HG03039 (cell line): ENCODE measurements at regions not wholly inside any gene's neighbourhood (a gene's known extent, or its start where the extent isn't known, plus 50 kb on each side); places are given as distances from the start of the nearest gene placed in this dataset.

Source experiments
- ATAC-seq: cut with Tn5 transposase; IDR thresholded peaks from one replicate; pipeline ENCODE4 v1.9.1; 2021; ENCODE audit warnings: mild to moderate bottlenecking, moderate library complexity; ENCODE audit not compliant: unreplicated experiment

GRCh38 chr2:105573910-105574655 is 170.6 kb upstream of the NCK2 start:
- ATAC-seq, result no peak

- ATAC-seq, result no peak
Measured at GRCh38 chr2:105573490-105573889, 171.2 kb upstream of the NCK2 start.

GRCh38 chr2:105571445-105571987 is 172.7 kb upstream of the FHL2 start:
- ATAC-seq, result no peak

- ATAC-seq, result no peak
Measured at GRCh38 chr2:105570757-105571156, 171.9 kb upstream of the FHL2 start.

- ATAC-seq, result no peak
Measured at GRCh38 chr2:105570326-105570725, 171.5 kb upstream of the FHL2 start.

GRCh38 chr2:105569606-105570005 is 170.8 kb upstream of the FHL2 start:
- ATAC-seq, result no peak

GRCh38 chr2:105567996-105568494 is 169.2 kb upstream of the FHL2 start:
- ATAC-seq, result no peak

- no peak for ATAC-seq
Measured at GRCh38 chr2:105563000-105563719, 164.3 kb upstream of the FHL2 start.

- no peak for ATAC-seq
Measured at GRCh38 chr2:105561401-105561800, 162.6 kb upstream of the FHL2 start.

- no peak for ATAC-seq
Measured at GRCh38 chr2:105560157-105560556, 161.3 kb upstream of the FHL2 start.

GRCh38 chr2:105557021-105557920 is 158.4 kb upstream of the FHL2 start:
- ATAC-seq, result no peak

- ATAC-seq, result no peak
Measured at GRCh38 chr2:105556366-105556765, 157.5 kb upstream of the FHL2 start.

- no peak for ATAC-seq
Measured at GRCh38 chr2:105554235-105554634, 155.4 kb upstream of the FHL2 start.

- no peak for ATAC-seq
Measured at GRCh38 chr2:105553538-105554196, 154.8 kb upstream of the FHL2 start.

GRCh38 chr2:105546628-105546974 is 147.8 kb upstream of the FHL2 start:
- no peak for ATAC-seq

GRCh38 chr2:105545730-105546627 is 147.1 kb upstream of the FHL2 start:
- ATAC-seq, result peak; percentile 59

- no peak for ATAC-seq
Measured at GRCh38 chr2:105544591-105545377, 145.9 kb upstream of the FHL2 start.

- no peak for ATAC-seq
Measured at GRCh38 chr2:105541189-105542050, 142.6 kb upstream of the FHL2 start.
